Loucy (cell line): ENCODE measurements at regions not wholly inside any gene's neighbourhood (a gene's known extent, or its start where the extent isn't known, plus 50 kb on each side); places are given as distances from the start of the nearest gene placed in this dataset.
A peak's percentile ranks its signal among the peaks of the same experiment; 100 is the strongest.

ENCODE experiments used
- H2AFZ ChIP-seq: fragments of 200-600 bp; sonication (generic); 2 replicates; pipeline ENCODE4 v1.6.0; 2016; ENCODE audit warnings: antibody characterized with exemption, mild to moderate bottlenecking, low read length, moderate library complexity
- H3F3A ChIP-seq: fragments of 200-600 bp; 2 replicates; pipeline ENCODE4 v1.6.0; 2016; ENCODE audit warnings: antibody characterized with exemption, low read depth, mild to moderate bottlenecking
- H3K27me3 ChIP-seq: fragments of 200-600 bp; sonication (generic); 2 replicates; pipeline ENCODE4 v1.6.1; 2014; ENCODE audit warnings: low read length, mild to moderate bottlenecking; ENCODE audit not compliant: insufficient read depth, poor library complexity, severe bottlenecking
- H3K36me3 ChIP-seq: fragments of 200-600 bp; sonication (generic); 2 replicates; pipeline ENCODE4 v1.6.1; 2016; ENCODE audit warnings: low read length; ENCODE audit not compliant: insufficient read depth
- H3K4me1 ChIP-seq: fragments of 200-600 bp; sonication (generic); 2 replicates; pipeline ENCODE4 v1.5.1; 2014; ENCODE audit warnings: low read length, mild to moderate bottlenecking; ENCODE audit not compliant: insufficient read depth, poor library complexity, severe bottlenecking
- H3K4me2 ChIP-seq: fragments of 200-600 bp; sonication (generic); 2 replicates; pipeline ENCODE4 v1.6.0; 2014; ENCODE audit warnings: antibody characterized with exemption, low read length, low read depth, mild to moderate bottlenecking; ENCODE audit not compliant: poor library complexity, severe bottlenecking
- H3K4me3 ChIP-seq: fragments of 200-600 bp; sonication (generic); 2 replicates; pipeline ENCODE4 v1.5.1; 2014; ENCODE audit warnings: low read length, mild to moderate bottlenecking, mixed read lengths; ENCODE audit not compliant: poor library complexity, severe bottlenecking
- H3K79me2 ChIP-seq: fragments of 200-600 bp; sonication (generic); 2 replicates; pipeline ENCODE4 v1.6.1; 2014; ENCODE audit warnings: low read length; ENCODE audit not compliant: insufficient read depth
- H3K9ac ChIP-seq: fragments of 200-600 bp; sonication (generic); 2 replicates; pipeline ENCODE4 v1.6.0; 2014; ENCODE audit warnings: mild to moderate bottlenecking, low read depth, low read length, moderate library complexity; ENCODE audit not compliant: poor library complexity, severe bottlenecking
- H3K9me2 ChIP-seq: fragments of 200-600 bp; sonication (generic); replicated peaks from 2 replicates; pipeline ENCODE4 v1.6.1; 2016; ENCODE audit warnings: low read depth, low read length, mixed read lengths
- H3K9me3 ChIP-seq: fragments of 200-600 bp; sonication (generic); 2 replicates; pipeline ENCODE4 v1.6.1; 2014; ENCODE audit warnings: mild to moderate bottlenecking, antibody characterized with exemption, low read length, low read depth; ENCODE audit not compliant: insufficient read depth
- H4K20me1 ChIP-seq: fragments of 200-600 bp; sonication (generic); 2 replicates; pipeline ENCODE4 v1.6.0; 2014; ENCODE audit warnings: antibody characterized with exemption, low read length, mild to moderate bottlenecking; ENCODE audit not compliant: insufficient read depth, poor library complexity, severe bottlenecking
- CTCF ChIP-seq: fragments of 200-600 bp; sonication (generic); conservative IDR thresholded peaks from 2 replicates; pipeline ENCODE4 v1.5.1; 2014; ENCODE audit warnings: mild to moderate bottlenecking, antibody characterized with exemption, low read length
- EZH2phosphoT487 ChIP-seq: fragments of 200-600 bp; IDR thresholded peaks from 2 replicates; pipeline ENCODE4 v1.6.1; 2018; ENCODE audit warnings: antibody characterized with exemption, mild to moderate bottlenecking, moderate library complexity, borderline replicate concordance

DNA sequence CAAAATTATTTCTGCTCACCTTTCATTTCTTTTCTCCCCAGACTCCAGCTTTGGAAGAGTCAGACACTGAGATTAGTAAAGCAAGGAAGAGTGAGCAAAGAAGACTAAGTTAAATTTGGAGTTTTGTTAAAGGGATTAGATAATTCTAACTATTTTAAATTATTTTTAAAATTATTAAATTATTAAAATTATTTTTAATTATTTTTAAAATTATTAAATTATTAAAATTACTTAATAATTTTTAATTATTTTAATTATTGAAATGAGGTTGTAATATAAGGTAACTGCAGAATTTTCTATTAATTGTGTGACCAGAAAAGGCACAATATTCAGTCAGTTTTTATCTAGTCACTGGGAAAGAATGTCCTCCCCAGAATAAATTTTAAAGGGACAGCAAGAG lies 185.0 kb upstream of the EOMES start:
- no peaks in the 10 kb centered on the region for H4K20me1 ChIP-seq
- TF ChIP-seq CTCF (no peak), EZH2phosphoT487 (no peak)
- H3K27me3 ChIP-seq: no peaks in the 10 kb centered on the region
- H3K9me2 ChIP-seq: no peaks in the 10 kb centered on the region
- no peaks in the 10 kb centered on the region for H3K79me2 ChIP-seq
- H3K4me3 ChIP-seq: no peak overlapping the region
- no peak overlapping the region for H2AFZ ChIP-seq
- no peaks in the 10 kb centered on the region for H3K36me3 ChIP-seq
- peaks cover 40% of the 10 kb centered on the region for H3K4me1 ChIP-seq
- H3F3A ChIP-seq: peaks cover 10% of the 10 kb centered on the region
- no peaks in the 10 kb centered on the region for H3K9me3 ChIP-seq
- H3K4me2 ChIP-seq: no peak overlapping the region
- no peak overlapping the region for H3K9ac ChIP-seq

GRCh38 chr3:27907929-27908328 lies 185.8 kb upstream of the EOMES start:
- Histone ChIP-seq H3K4me3 (no peak overlapping the region), H3K9me3 (no peaks in the 10 kb centered on the region), H3K79me2 (no peaks in the 10 kb centered on the region), H2AFZ (peak overlapping the region; percentile 54; the same call in 1 of the 2 replicates), H3K27me3 (no peaks in the 10 kb centered on the region), H3K4me2 (peak overlapping the region; percentile 40), H4K20me1 (no peaks in the 10 kb centered on the region), H3K9me2 (no peaks in the 10 kb centered on the region), H3K9ac (no peak overlapping the region), H3F3A (peaks cover 10% of the 10 kb centered on the region), H3K36me3 (no peaks in the 10 kb centered on the region), H3K4me1 (peaks cover 37% of the 10 kb centered on the region)
- no peak for TF ChIP-seq EZH2phosphoT487
- no peak for TF ChIP-seq CTCF

GRCh38 chr3:27910456-27910855 lies 188.3 kb upstream of the EOMES start:
- Histone ChIP-seq H3F3A (no peaks in the 10 kb centered on the region), H3K9me3 (no peaks in the 10 kb centered on the region), H2AFZ (no peak overlapping the region), H4K20me1 (no peaks in the 10 kb centered on the region), H3K4me3 (no peak overlapping the region), H3K4me2 (no peak overlapping the region), H3K9me2 (no peaks in the 10 kb centered on the region), H3K9ac (no peak overlapping the region), H3K36me3 (no peaks in the 10 kb centered on the region), H3K27me3 (no peaks in the 10 kb centered on the region), H3K79me2 (no peaks in the 10 kb centered on the region), H3K4me1 (peaks cover 17% of the 10 kb centered on the region)
- TF ChIP-seq CTCF (no peak), EZH2phosphoT487 (no peak)
